ENCODE measurements at regions not wholly inside any gene's neighbourhood (a gene's known extent, or its start where the extent isn't known, plus 50 kb on each side); places are given as distances from the start of the nearest gene placed in this dataset.

DNA sequence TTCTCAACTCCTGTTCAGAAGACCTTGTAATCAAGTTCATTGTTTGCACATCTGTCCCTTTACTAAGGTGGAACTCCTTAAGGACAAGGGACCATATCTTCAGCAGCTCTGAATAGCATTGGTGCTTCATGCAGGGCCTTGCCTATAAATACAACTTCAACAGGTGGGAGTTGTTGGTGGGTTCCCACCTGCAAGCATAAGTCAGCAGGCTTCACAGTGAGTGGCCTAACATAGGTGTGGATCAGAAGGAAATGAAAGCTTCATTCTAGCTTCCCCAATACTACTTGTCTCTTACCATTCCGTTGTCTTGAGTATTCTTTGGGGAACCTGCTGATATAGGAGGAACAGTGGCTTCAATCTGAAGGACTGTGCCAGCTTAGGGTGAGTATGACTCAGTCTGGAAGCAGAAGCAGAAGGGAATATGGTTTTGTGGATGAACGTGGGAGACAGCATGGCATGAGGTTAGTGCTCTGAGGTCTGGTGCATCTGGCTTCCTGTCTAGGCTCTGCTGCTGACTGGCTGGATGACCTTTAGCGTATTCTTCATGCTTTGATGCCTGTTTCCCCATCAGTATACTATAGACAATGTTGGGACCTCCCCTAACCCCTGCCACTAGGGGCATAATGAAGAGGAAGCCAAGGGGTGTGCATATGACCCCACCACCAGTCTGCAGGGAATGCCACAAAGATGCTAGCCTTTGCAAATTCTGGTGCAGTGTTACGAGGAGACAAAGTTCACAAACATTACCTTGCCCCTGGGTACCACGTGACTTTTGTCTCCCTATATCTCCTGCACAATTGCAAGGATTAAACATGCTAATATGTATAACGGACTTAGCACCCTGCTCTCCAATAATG lies 192.3 kb downstream of the PALM2AKAP2 start (continued):
- TF ChIP-seq SMC3 (IDR thresholded peaks at IDR 0.05; ENCODE audit: low read depth, low read length), result no peak

DNA sequence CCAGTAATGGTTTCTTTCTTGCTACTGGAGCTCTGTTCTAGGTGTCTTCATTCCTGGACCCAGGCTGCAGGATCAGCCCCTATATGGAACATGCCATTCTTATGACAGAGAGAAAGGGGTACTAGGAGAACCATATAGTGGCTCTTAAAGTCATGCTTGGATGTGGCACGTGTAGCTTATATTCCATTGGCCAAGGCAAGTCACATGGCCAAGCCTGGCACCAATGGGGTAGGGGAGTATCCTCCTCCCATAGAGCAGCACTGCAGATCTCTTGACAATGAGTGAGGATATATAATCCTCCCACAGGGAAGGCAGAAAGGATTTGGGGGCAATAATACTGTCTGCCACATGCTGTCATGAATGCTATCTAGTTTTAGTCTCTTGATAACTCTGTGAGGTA lies 193.3 kb downstream of the PALM2AKAP2 start:
- H4K5ac ChIP-seq (ENCODE audit: low read depth, low read length), result no peak overlapping the region
- peaks cover 7 to 50% of the 10 kb centered on the region in 2 experiments; a peak in 2 of 4 replicates for H3K79me1 ChIP-seq (ENCODE audit: low read depth in 1 of 2, low read length in 2 of 2)
- H2AFZ ChIP-seq (replicated peaks; ENCODE audit: low read length, poor library complexity), result no peak overlapping the region
- H3K27ac ChIP-seq (ENCODE audit: insufficient read depth, low read length), result no peak overlapping the region
- no peak for ATAC-seq (ENCODE audit: low read depth)
- H3K9ac ChIP-seq (ENCODE audit: low read depth, low read length), result no peak overlapping the region
- H2BK20ac ChIP-seq (ENCODE audit: low read depth, low read length), result no peak overlapping the region
- H3K4me2 ChIP-seq (ENCODE audit: low read depth, low read length), result no peak overlapping the region
- in situ Hi-C loops (cut with MboI; ENCODE audit: low sequenced_read_pairs), result no loop called here
- POLR2A ChIA-PET (ENCODE audit: unreplicated experiment), result no interaction called here
- WGBS, 2 experiments (ENCODE audit: extremely low coverage in 2 of 2, insufficient read length in 1 of 2), result no CpG with 5 or more reads among the region's 1 CpG
- H3K4me3 ChIP-seq (ENCODE audit: insufficient read depth, low read depth, low read length), result no peak overlapping the region
- dilution Hi-C loops (cut with HindIII; ENCODE audit: low sequenced_read_pairs, unreplicated experiment), result no loop called here
- intact Hi-C loops (cut with micrococcal nuclease), result no loop called here
- H3K9me1 ChIP-seq (ENCODE audit: insufficient read depth, low read length), result peaks cover 13% of the 10 kb centered on the region
- no peaks in the 10 kb centered on the region for H3K9me3 ChIP-seq (ENCODE audit: control insufficient read depth, insufficient read depth, low read length)
- no peak overlapping the region for H3K23ac ChIP-seq (ENCODE audit: low read depth, low read length)
- H3K14ac ChIP-seq (replicated peaks; ENCODE audit: low read depth, low read length), result no peak overlapping the region
- no peak overlapping the region for H2AK5ac ChIP-seq (ENCODE audit: low read depth, low read length)
- H3K4ac ChIP-seq (ENCODE audit: low read depth, low read length), result no peak overlapping the region
- H3K27me3 ChIP-seq (ENCODE audit: control insufficient read depth, insufficient read depth, low read length), result no peaks in the 10 kb centered on the region
- no peak overlapping the region for H2BK120ac ChIP-seq (ENCODE audit: low read depth, low read length)
- H4K8ac ChIP-seq (ENCODE audit: low read depth in 2 of 2, low read length in 2 of 2), result no peak overlapping the region
- H4K91ac ChIP-seq (ENCODE audit: insufficient read depth, low read depth, low read length), result no peak overlapping the region
- no peak overlapping the region for H2BK5ac ChIP-seq (ENCODE audit: low read depth, low read length, poor library complexity, severe bottlenecking)
- H4K20me1 ChIP-seq (ENCODE audit: insufficient read depth, low read length), result peaks cover 3% of the 10 kb centered on the region; the same call in 1 of the 2 replicates
- H2BK15ac ChIP-seq (ENCODE audit: low read depth, low read length), result no peak overlapping the region
- no peaks in the 10 kb centered on the region; the same call in 1 of the 2 replicates for H3K36me3 ChIP-seq (ENCODE audit: control insufficient read depth, insufficient read depth, low read length)
- H3K56ac ChIP-seq (ENCODE audit: extremely low read depth, insufficient read depth, low read length), result no peak overlapping the region
- TF ChIP-seq, protein P1, sequence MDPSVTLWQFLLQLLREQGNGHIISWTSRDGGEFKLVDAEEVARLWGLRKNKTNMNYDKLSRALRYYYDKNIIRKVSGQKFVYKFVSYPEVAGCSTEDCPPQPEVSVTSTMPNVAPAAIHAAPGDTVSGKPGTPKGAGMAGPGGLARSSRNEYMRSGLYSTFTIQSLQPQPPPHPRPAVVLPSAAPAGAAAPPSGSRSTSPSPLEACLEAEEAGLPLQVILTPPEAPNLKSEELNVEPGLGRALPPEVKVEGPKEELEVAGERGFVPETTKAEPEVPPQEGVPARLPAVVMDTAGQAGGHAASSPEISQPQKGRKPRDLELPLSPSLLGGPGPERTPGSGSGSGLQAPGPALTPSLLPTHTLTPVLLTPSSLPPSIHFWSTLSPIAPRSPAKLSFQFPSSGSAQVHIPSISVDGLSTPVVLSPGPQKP (IDR thresholded peaks at IDR 0.05; ENCODE audit: borderline replicate concordance, low read depth, low read length), result no peak
- TF ChIP-seq CEBPB (IDR thresholded peaks at IDR 0.05; ENCODE audit: low read depth, low read length) (no peak), RFX5 (IDR thresholded peaks at IDR 0.05; ENCODE audit: low read depth, low read length) (no peak), BHLHE40 (IDR thresholded peaks at IDR 0.05; ENCODE audit: low read depth, low read length) (no peak), FOS (IDR thresholded peaks at IDR 0.05; ENCODE audit: low read depth, low read length) (no peak), RAD21 (IDR thresholded peaks at IDR 0.05; ENCODE audit: low read length) (no peak), MXI1 (IDR thresholded peaks at IDR 0.05; ENCODE audit: borderline replicate concordance, low read depth, low read length) (no peak)
- TF ChIP-seq, protein P2, sequence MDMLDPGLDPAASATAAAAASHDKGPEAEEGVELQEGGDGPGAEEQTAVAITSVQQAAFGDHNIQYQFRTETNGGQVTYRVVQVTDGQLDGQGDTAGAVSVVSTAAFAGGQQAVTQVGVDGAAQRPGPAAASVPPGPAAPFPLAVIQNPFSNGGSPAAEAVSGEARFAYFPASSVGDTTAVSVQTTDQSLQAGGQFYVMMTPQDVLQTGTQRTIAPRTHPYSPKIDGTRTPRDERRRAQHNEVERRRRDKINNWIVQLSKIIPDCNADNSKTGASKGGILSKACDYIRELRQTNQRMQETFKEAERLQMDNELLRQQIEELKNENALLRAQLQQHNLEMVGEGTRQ (IDR thresholded peaks at IDR 0.05; ENCODE audit: low read depth, low read length), result peak; percentile 32; the same call in 1 of the 2 replicates
- CTCF ChIA-PET, result no interaction called here
- H3K18ac ChIP-seq (ENCODE audit: low read depth, low read length), result no peak overlapping the region
- peaks cover 15% of the 10 kb centered on the region for H3K4me1 ChIP-seq (ENCODE audit: control insufficient read depth, insufficient read depth, low read length)
- no peak overlapping the region for H2AK9ac ChIP-seq (replicated peaks; ENCODE audit: low read depth, low read length, poor library complexity)
- DNase-seq, result no peak
- BruUV-seq (replicated peaks), result no TSS peak

All from IMR-90 (cell line).